ENCODE measurements at regions not wholly inside any gene's neighbourhood (a gene's known extent, or its start where the extent isn't known, plus 50 kb on each side); places are given as distances from the start of the nearest gene placed in this dataset.

DNA sequence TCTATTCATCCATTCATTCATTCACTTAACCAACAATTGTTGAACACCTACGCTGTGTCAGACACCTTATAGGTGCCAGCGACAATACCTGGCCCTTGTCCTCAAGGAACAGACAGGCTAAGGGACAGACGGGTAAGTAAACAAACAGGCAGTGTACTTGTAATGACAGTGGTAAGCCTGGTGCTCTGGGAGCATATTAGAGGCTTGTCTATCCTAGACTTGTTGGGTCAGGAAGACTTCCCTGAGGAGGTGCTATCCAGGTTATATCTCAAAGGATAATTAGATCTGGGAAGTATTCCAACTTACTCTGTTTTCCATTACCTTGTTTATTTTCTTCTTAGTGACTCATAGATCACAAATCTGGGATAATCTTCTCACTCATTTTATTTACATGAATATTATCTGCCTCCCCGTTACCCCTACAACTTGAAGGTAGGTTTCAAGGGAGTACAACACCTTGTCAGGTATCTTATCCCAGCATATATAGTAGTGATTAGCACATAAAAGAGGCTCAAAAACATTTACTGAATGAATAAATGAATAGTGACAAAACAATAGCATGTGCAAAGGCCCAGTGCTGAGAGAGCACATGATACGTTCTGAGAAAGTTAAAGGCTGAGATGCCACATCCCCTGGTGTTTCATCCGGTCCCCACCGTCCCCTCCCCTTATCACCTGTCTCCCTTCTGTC, 75.3 kb upstream of the NCAM1 start:
- no peaks in the 10 kb centered on the region for H3K27me3 ChIP-seq (ENCODE audit: insufficient read depth, low read depth, severe bottlenecking)
- TF ChIP-seq, protein P1, sequence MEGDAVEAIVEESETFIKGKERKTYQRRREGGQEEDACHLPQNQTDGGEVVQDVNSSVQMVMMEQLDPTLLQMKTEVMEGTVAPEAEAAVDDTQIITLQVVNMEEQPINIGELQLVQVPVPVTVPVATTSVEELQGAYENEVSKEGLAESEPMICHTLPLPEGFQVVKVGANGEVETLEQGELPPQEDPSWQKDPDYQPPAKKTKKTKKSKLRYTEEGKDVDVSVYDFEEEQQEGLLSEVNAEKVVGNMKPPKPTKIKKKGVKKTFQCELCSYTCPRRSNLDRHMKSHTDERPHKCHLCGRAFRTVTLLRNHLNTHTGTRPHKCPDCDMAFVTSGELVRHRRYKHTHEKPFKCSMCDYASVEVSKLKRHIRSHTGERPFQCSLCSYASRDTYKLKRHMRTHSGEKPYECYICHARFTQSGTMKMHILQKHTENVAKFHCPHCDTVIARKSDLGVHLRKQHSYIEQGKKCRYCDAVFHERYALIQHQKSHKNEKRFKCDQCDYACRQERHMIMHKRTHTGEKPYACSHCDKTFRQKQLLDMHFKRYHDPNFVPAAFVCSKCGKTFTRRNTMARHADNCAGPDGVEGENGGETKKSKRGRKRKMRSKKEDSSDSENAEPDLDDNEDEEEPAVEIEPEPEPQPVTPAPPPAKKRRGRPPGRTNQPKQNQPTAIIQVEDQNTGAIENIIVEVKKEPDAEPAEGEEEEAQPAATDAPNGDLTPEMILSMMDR (IDR thresholded peaks at IDR 0.05; ENCODE audit: low read depth, low read length): no peak
- H3K36me3 ChIP-seq: no peaks in the 10 kb centered on the region
- no peaks in the 10 kb centered on the region for H3K9me3 ChIP-seq (ENCODE audit: severe bottlenecking)
- no peak overlapping the region for H3K27ac ChIP-seq
- no peak overlapping the region for H3K4me3 ChIP-seq (ENCODE audit: low read depth, low read length)
- no peak for DNase-seq

DNA sequence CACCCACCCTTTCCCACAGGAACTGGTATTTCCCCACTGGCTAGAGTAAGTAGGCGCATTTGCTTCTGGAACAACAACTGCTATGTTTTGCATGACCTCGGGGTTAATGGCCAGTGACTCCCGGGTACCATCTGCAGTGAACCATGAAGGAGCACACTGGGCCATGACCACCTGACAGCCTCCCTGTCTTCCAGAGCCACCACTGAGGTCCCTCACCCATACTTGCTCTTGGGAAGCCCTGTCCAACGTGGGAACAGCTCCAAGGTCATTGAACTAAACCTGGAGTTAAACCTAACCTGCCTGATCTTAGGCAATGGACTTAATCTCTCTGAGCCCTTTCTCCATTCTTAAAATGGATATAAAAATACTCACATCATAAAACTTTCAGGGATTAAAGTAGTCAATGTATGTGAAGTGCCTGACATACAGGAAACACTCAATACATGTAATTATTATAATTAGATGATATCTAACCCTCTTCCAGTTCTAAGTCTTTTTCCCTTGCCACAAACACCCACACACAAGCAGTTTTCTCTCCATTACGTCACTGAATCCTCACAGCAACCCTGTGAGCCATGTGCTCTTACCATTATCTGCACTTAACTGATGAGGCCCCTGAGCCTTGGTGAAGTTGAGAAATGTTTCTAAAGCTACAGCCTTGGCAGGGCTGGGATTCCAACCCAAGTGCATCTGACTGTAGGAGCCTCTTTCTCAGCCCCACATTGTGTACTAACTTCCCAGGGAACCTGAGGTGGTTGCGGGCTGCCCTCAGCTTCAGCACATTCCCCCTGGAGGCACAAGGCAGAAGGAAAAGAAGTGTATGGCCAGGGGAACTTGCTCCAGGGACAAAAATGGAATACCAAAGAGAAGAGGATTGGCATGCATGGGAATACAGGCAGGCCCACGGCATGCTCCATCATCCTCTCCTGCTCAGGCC, 74.5 kb upstream of the NCAM1 start:
- no peaks in the 10 kb centered on the region for H3K27me3 ChIP-seq (ENCODE audit: insufficient read depth, low read depth, severe bottlenecking)
- DNase-seq: peak; percentile 21
- TF ChIP-seq, protein P1 (IDR thresholded peaks at IDR 0.05; ENCODE audit: low read depth, low read length): no peak

DNA sequence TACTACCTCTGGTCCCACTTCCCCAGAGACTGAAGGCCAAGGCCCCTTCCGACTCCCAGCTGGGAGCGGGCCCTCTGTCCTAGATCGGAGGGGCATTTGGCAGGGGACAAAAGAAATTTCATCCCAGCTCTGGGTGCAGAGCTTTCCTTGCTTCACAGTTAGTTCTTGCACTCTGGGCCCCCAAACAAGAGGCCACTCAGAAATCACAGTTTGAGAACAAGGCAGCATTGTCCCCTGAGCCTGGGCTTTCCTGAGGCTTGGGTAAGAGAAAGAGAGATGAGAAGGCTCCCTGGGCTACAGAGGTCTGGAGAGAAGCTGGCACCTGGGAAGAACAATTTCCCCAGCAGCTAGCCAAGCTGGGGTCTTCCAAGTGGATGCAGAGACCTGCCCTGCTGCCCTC, 71.8 kb upstream of the NCAM1 start:
- DNase-seq: no peak
- TF ChIP-seq, protein P1 (IDR thresholded peaks at IDR 0.05; ENCODE audit: low read depth, low read length): no peak
- H3K27ac ChIP-seq: no peak overlapping the region
- no peak overlapping the region for H3K4me3 ChIP-seq (ENCODE audit: low read depth, low read length)
- H3K9me3 ChIP-seq (ENCODE audit: severe bottlenecking): no peaks in the 10 kb centered on the region
- H3K27me3 ChIP-seq (ENCODE audit: insufficient read depth, low read depth, severe bottlenecking): no peaks in the 10 kb centered on the region
- no peaks in the 10 kb centered on the region for H3K36me3 ChIP-seq

More for the DNA sequence above, 74.5 kb upstream of the NCAM1 start:
- Histone ChIP-seq H3K4me3 (ENCODE audit: low read depth, low read length) (no peak overlapping the region), H3K36me3 (no peaks in the 10 kb centered on the region), H3K27ac (no peak overlapping the region), H3K9me3 (ENCODE audit: severe bottlenecking) (no peaks in the 10 kb centered on the region)

DNA sequence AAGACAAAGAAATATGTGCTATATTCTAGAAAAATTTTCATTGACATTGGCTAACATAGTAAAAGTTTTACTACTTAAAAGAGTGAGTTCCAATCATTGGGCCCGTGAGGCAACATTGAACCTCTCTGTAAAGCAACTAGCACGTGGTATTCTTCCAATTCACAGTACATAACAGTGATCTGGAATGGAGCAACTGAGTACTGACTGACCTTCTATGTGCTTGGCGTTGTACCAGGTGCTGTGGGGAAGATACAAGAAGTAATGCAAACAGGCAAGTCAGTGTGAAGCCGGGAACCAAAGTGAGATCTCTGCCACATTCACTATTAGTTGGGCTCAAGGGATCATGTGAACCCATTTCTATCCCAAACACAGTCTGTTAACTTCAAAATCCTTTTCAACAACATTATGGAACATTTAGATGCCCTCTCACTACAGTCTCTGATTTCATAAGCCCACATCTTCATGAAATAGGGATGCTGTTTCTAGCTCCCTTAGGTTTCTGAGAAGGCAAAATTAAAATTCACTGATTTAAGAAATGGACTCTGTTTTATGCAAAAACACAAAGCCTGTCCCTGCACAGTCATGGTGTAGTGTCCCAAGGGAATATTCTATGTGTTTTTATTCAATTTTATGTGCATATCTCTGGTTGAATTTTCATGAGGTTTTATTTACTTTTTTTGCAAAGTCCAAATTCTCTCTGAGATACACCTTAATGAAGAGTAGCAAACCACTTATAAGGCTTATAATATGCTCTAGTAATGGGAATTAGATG, 61.8 kb upstream of the NCAM1 start:
- no peaks in the 10 kb centered on the region for H3K36me3 ChIP-seq
- DNase-seq: no peak
- H3K27ac ChIP-seq: no peak overlapping the region
- no peaks in the 10 kb centered on the region for H3K9me3 ChIP-seq (ENCODE audit: severe bottlenecking)
- H3K27me3 ChIP-seq (ENCODE audit: insufficient read depth, low read depth, severe bottlenecking): no peaks in the 10 kb centered on the region
- no peak overlapping the region for H3K4me3 ChIP-seq (ENCODE audit: low read depth, low read length)
- TF ChIP-seq, protein P1 (IDR thresholded peaks at IDR 0.05; ENCODE audit: low read depth, low read length): no peak

DNA sequence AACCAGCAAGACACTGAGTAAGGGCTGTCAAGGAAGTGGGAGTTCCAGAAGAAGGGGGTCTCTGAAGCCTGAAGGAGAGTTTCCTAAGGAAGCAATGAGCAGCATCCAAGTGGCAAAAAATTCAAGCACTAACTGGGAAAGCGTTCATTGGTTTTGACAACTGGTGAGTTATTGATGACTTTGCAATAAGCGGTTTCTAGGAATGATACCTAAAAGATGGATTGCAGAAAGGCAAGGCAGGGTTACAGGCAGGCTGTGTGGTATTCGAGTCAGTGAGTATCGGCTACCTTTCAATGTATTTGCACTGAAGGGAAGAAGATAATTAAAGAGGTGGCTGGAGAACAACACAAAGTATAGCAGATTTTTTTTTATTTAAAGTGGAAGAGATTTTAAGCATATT, 59.3 kb upstream of the NCAM1 start:
- Histone ChIP-seq H3K27me3 (ENCODE audit: insufficient read depth, low read depth, severe bottlenecking) (no peaks in the 10 kb centered on the region), H3K9me3 (ENCODE audit: severe bottlenecking) (no peaks in the 10 kb centered on the region), H3K27ac (no peak overlapping the region), H3K36me3 (no peaks in the 10 kb centered on the region), H3K4me3 (ENCODE audit: low read depth, low read length) (no peak overlapping the region)
- TF ChIP-seq, protein P1 (IDR thresholded peaks at IDR 0.05; ENCODE audit: low read depth, low read length): no peak
- DNase-seq: no peak
